Suprapubic skin (tissue), 4 donors: ENCODE measurements at regions not wholly inside any gene's neighbourhood (a gene's known extent, or its start where the extent isn't known, plus 50 kb on each side); places are given as distances from the start of the nearest gene placed in this dataset.

Experiments
- CTCF ChIP-seq, 2 donors: fragments of 200-600 bp in 1 of 2; fragments of 450-650 bp in 1 of 2; sonication (generic) in 1 of 2; IDR thresholded peaks; one replicate each; pipeline ENCODE4 v1.5.1; 2016 to 2019; ENCODE audit warnings: antibody characterized with exemption in 2 of 2, mild to moderate bottlenecking in 1 of 2, moderate library complexity in 1 of 2
- POLR2A ChIP-seq, 2 donors: fragments of 450-650 bp; IDR thresholded peaks; one replicate each; pipeline ENCODE4 v1.6.1; 2017; ENCODE audit warnings: antibody characterized with exemption in 2 of 2, mild to moderate bottlenecking in 2 of 2, moderate library complexity in 2 of 2
- POLR2AphosphoS5 ChIP-seq, 3 donors: sonication (generic); formaldehyde crosslinking; IDR thresholded peaks; one replicate each; pipeline ENCODE4 v1.6.1; 2017; ENCODE audit warnings: antibody characterized with exemption in 3 of 3

- TF ChIP-seq CTCF (IDR thresholded peaks at IDR 0.05) (no peak), POLR2AphosphoS5 (IDR thresholded peaks at IDR 0.05) (no peak), POLR2A (IDR thresholded peaks at IDR 0.05) (no peak)
These were observed 82.4 kb upstream of the PELI1 start for GRCh38 chr2:64226611-64227010.
